HUES64 (cell line): ENCODE measurements at regions not wholly inside any gene's neighbourhood (a gene's known extent, or its start where the extent isn't known, plus 50 kb on each side); places are given as distances from the start of the nearest gene placed in this dataset.

ENCODE experiments used
- H3K27ac ChIP-seq: 2 replicates; pipeline ENCODE4 v1.7.0; 2013; ENCODE audit warnings: low read depth, low read length, inconsistent platforms
- H3K27me3 ChIP-seq: 2 replicates; pipeline ENCODE4 v1.6.1; 2013; ENCODE audit warnings: mild to moderate bottlenecking, low read length; ENCODE audit not compliant: insufficient read depth
- H3K36me3 ChIP-seq: 2 replicates; pipeline ENCODE4 v1.6.1; 2013; ENCODE audit warnings: mild to moderate bottlenecking, low read length; ENCODE audit not compliant: insufficient read depth
- H3K4me1 ChIP-seq: 2 replicates; pipeline ENCODE4 v1.6.1; 2013; ENCODE audit warnings: mild to moderate bottlenecking, low read length, moderate library complexity; ENCODE audit not compliant: insufficient read depth
- H3K4me3 ChIP-seq: 2 replicates; pipeline ENCODE4 v1.5.1; 2013; ENCODE audit warnings: mild to moderate bottlenecking, low read length, moderate library complexity
- H3K9ac ChIP-seq: 2 replicates; pipeline ENCODE4 v1.6.1; 2013; ENCODE audit warnings: mild to moderate bottlenecking, low read depth, low read length
- H3K9me3 ChIP-seq: 2 replicates; pipeline ENCODE4 v1.6.1; 2013; ENCODE audit warnings: low read depth, low read length; ENCODE audit not compliant: insufficient read depth
- WGBS: fragments of 150-250, 120-280 bp; methylation state at CpG from one replicate; pipeline ENCODE4 v1.1.7; 2013; ENCODE audit warnings: missing lambda C conversion rate; 5-methylcytosine and 5-hydroxymethylcytosine counted together

- no peak overlapping the region for H3K9ac ChIP-seq
- WGBS = 71% methylated on average over 6 of the region's 6 CpGs
- H3K36me3 ChIP-seq = no peaks in the 10 kb centered on the region
- no peaks in the 10 kb centered on the region for H3K4me1 ChIP-seq
- H3K27ac ChIP-seq = no peak overlapping the region
- no peak overlapping the region for H3K4me3 ChIP-seq
- no peaks in the 10 kb centered on the region for H3K9me3 ChIP-seq
- H3K27me3 ChIP-seq = no peaks in the 10 kb centered on the region
Observed at GRCh38 chr10:107814865-107815487, 650.5 kb upstream of the SORCS1 start.

- H3K9me3 ChIP-seq = no peaks in the 10 kb centered on the region
- WGBS = 89% methylated on average over 8 of the region's 8 CpGs
Observed at GRCh38 chr10:107813451-107814162, 649.1 kb upstream of the SORCS1 start.

GRCh38 chr10:107809889-107810288, 645.4 kb upstream of the SORCS1 start:
- H3K4me1 ChIP-seq = peaks cover 7% of the 10 kb centered on the region; the same call in 1 of the 2 replicates
- no peaks in the 10 kb centered on the region for H3K27me3 ChIP-seq
- 94% methylated on average over 1 of the region's 2 CpGs for WGBS
- no peak overlapping the region for H3K4me3 ChIP-seq
- no peaks in the 10 kb centered on the region for H3K9me3 ChIP-seq
- H3K36me3 ChIP-seq = no peaks in the 10 kb centered on the region
- no peak overlapping the region for H3K9ac ChIP-seq
- H3K27ac ChIP-seq = no peak overlapping the region

More at GRCh38 chr10:107813451-107814162, 649.1 kb upstream of the SORCS1 start:
- Histone ChIP-seq H3K4me3 (no peak overlapping the region), H3K27me3 (no peaks in the 10 kb centered on the region), H3K27ac (no peak overlapping the region), H3K4me1 (no peaks in the 10 kb centered on the region), H3K9ac (no peak overlapping the region), H3K36me3 (no peaks in the 10 kb centered on the region)

- Histone ChIP-seq H3K4me1 (peaks cover 7% of the 10 kb centered on the region; the same call in 1 of the 2 replicates), H3K27me3 (no peaks in the 10 kb centered on the region), H3K4me3 (no peak overlapping the region), H3K36me3 (no peaks in the 10 kb centered on the region), H3K27ac (no peak overlapping the region), H3K9me3 (no peaks in the 10 kb centered on the region), H3K9ac (no peak overlapping the region)
- 100% methylated on average over 2 of the region's 5 CpGs for WGBS
Observed at GRCh38 chr10:107807836-107808235, 643.3 kb upstream of the SORCS1 start.

GRCh38 chr10:107806026-107806425, 641.5 kb upstream of the SORCS1 start:
- 100% methylated on average over 1 of the region's 1 CpG for WGBS
- Histone ChIP-seq H3K9ac (no peak overlapping the region), H3K9me3 (no peaks in the 10 kb centered on the region)

GRCh38 chr10:107803546-107803945, 639.0 kb upstream of the SORCS1 start:
- H3K27me3 ChIP-seq = no peaks in the 10 kb centered on the region
- H3K9ac ChIP-seq = no peak overlapping the region
- H3K9me3 ChIP-seq = no peaks in the 10 kb centered on the region
- peaks cover 7% of the 10 kb centered on the region; the same call in 1 of the 2 replicates for H3K4me1 ChIP-seq
- H3K27ac ChIP-seq = no peak overlapping the region
- no peak overlapping the region for H3K4me3 ChIP-seq
- no peaks in the 10 kb centered on the region for H3K36me3 ChIP-seq
- whole genome bisulfite sequencing = 71% methylated on average over 3 of the region's 4 CpGs

More at GRCh38 chr10:107806026-107806425, 641.5 kb upstream of the SORCS1 start:
- Histone ChIP-seq H3K27ac (no peak overlapping the region), H3K36me3 (no peaks in the 10 kb centered on the region), H3K4me1 (peaks cover 7% of the 10 kb centered on the region; the same call in 1 of the 2 replicates), H3K27me3 (no peaks in the 10 kb centered on the region), H3K4me3 (no peak overlapping the region)

GRCh38 chr10:107800061-107800460, 635.6 kb upstream of the SORCS1 start:
- Histone ChIP-seq H3K27ac (no peak overlapping the region), H3K4me3 (no peak overlapping the region), H3K4me1 (no peaks in the 10 kb centered on the region), H3K9me3 (no peaks in the 10 kb centered on the region), H3K36me3 (no peaks in the 10 kb centered on the region), H3K9ac (no peak overlapping the region), H3K27me3 (no peaks in the 10 kb centered on the region)
- WGBS = 98% methylated on average over 1 of the region's 1 CpG

GRCh38 chr10:107790271-107790670, 625.8 kb upstream of the SORCS1 start:
- H3K4me1 ChIP-seq = no peaks in the 10 kb centered on the region
- no peak overlapping the region for H3K4me3 ChIP-seq
- no peaks in the 10 kb centered on the region for H3K36me3 ChIP-seq
- no peak overlapping the region for H3K9ac ChIP-seq
- no CpG with 5 or more reads among the region's 1 CpG for WGBS
- H3K27ac ChIP-seq = no peak overlapping the region
- H3K9me3 ChIP-seq = peaks cover 20% of the 10 kb centered on the region
- H3K27me3 ChIP-seq = no peaks in the 10 kb centered on the region

GRCh38 chr10:107771066-107771465, 606.6 kb upstream of the SORCS1 start:
- Histone ChIP-seq H3K4me1 (peaks cover under 1% of the 10 kb centered on the region; the same call in 1 of the 2 replicates), H3K27me3 (no peaks in the 10 kb centered on the region), H3K27ac (no peak overlapping the region), H3K36me3 (no peaks in the 10 kb centered on the region), H3K4me3 (no peak overlapping the region), H3K9me3 (no peaks in the 10 kb centered on the region), H3K9ac (no peak overlapping the region)
- 97% methylated on average over 1 of the region's 1 CpG for WGBS

- H3K9me3 ChIP-seq = no peaks in the 10 kb centered on the region
- no peak overlapping the region for H3K4me3 ChIP-seq
- no peak overlapping the region for H3K9ac ChIP-seq
- no peaks in the 10 kb centered on the region for H3K27me3 ChIP-seq
- WGBS = 82% methylated on average over 3 of the region's 3 CpGs
- no peak overlapping the region for H3K27ac ChIP-seq
- H3K4me1 ChIP-seq = peaks cover 5% of the 10 kb centered on the region; the same call in 1 of the 2 replicates
- H3K36me3 ChIP-seq = no peaks in the 10 kb centered on the region
Observed at GRCh38 chr10:107767185-107767584, 602.7 kb upstream of the SORCS1 start.

GRCh38 chr10:107754814-107755213, 590.3 kb upstream of the SORCS1 start:
- no peaks in the 10 kb centered on the region for H3K27me3 ChIP-seq
- no peak overlapping the region for H3K4me3 ChIP-seq
- H3K9ac ChIP-seq = no peak overlapping the region
- no peaks in the 10 kb centered on the region for H3K36me3 ChIP-seq
- no peaks in the 10 kb centered on the region for H3K9me3 ChIP-seq
- 100% methylated on average over 1 of the region's 2 CpGs for WGBS
- no peak overlapping the region for H3K27ac ChIP-seq
- no peaks in the 10 kb centered on the region for H3K4me1 ChIP-seq
